ENCODE measurements at regions not wholly inside any gene's neighbourhood (a gene's known extent, or its start where the extent isn't known, plus 50 kb on each side); places are given as distances from the start of the nearest gene placed in this dataset.

- no peak overlapping the region for H3K27ac ChIP-seq (ENCODE audit: low read length)
- no peaks in the 10 kb centered on the region for H3K36me3 ChIP-seq (ENCODE audit: control insufficient read depth, insufficient read depth, low read length)
- H3K9me3 ChIP-seq (replicated peaks; ENCODE audit: control insufficient read depth, low read depth, low read length) = no peaks in the 10 kb centered on the region
- no peaks in the 10 kb centered on the region for H3K27me3 ChIP-seq (ENCODE audit: control insufficient read depth, insufficient read depth, low read length)
- no peak overlapping the region for H3K4me3 ChIP-seq (ENCODE audit: low read length)
- H3K4me1 ChIP-seq (ENCODE audit: control insufficient read depth, insufficient read depth, low read length) = no peaks in the 10 kb centered on the region
- DNase-seq = no peak
- no CpG with 5 or more reads among the region's 5 CpGs for WGBS (ENCODE audit: insufficient coverage)
Measured at GRCh38 chr1:4853904-4854303, 199.5 kb downstream of the AJAP1 start.

GRCh38 chr1:4851385-4852065 lies 197.1 kb downstream of the AJAP1 start:
- Histone ChIP-seq H3K27ac (ENCODE audit: low read length) (no peak overlapping the region), H3K4me3 (ENCODE audit: low read length) (no peak overlapping the region), H3K9me3 (replicated peaks; ENCODE audit: control insufficient read depth, low read depth, low read length) (no peaks in the 10 kb centered on the region), H3K27me3 (ENCODE audit: control insufficient read depth, insufficient read depth, low read length) (no peaks in the 10 kb centered on the region), H3K36me3 (ENCODE audit: control insufficient read depth, insufficient read depth, low read length) (no peaks in the 10 kb centered on the region), H3K4me1 (ENCODE audit: control insufficient read depth, insufficient read depth, low read length) (no peaks in the 10 kb centered on the region)
- 78% methylated on average over 5 of the region's 8 CpGs for WGBS (ENCODE audit: insufficient coverage)
- no peak for DNase-seq

GRCh38 chr1:4848431-4848830 lies 194.0 kb downstream of the AJAP1 start:
- Histone ChIP-seq H3K4me1 (ENCODE audit: control insufficient read depth, insufficient read depth, low read length) (no peaks in the 10 kb centered on the region), H3K9me3 (replicated peaks; ENCODE audit: control insufficient read depth, low read depth, low read length) (no peaks in the 10 kb centered on the region), H3K36me3 (ENCODE audit: control insufficient read depth, insufficient read depth, low read length) (no peaks in the 10 kb centered on the region), H3K4me3 (ENCODE audit: low read length) (no peak overlapping the region), H3K27ac (ENCODE audit: low read length) (no peak overlapping the region), H3K27me3 (ENCODE audit: control insufficient read depth, insufficient read depth, low read length) (no peaks in the 10 kb centered on the region)
- WGBS (ENCODE audit: insufficient coverage) = 39% methylated on average over 2 of the region's 4 CpGs
- no peak for DNase-seq

GRCh38 chr1:4847711-4848110 lies 193.3 kb downstream of the AJAP1 start:
- no peaks in the 10 kb centered on the region for H3K36me3 ChIP-seq (ENCODE audit: control insufficient read depth, insufficient read depth, low read length)
- no peaks in the 10 kb centered on the region for H3K4me1 ChIP-seq (ENCODE audit: control insufficient read depth, insufficient read depth, low read length)
- no peak for DNase-seq
- 21% methylated on average over 5 of the region's 5 CpGs for WGBS (ENCODE audit: insufficient coverage)
- H3K27ac ChIP-seq (ENCODE audit: low read length) = no peak overlapping the region
- no peaks in the 10 kb centered on the region for H3K27me3 ChIP-seq (ENCODE audit: control insufficient read depth, insufficient read depth, low read length)
- no peak overlapping the region for H3K4me3 ChIP-seq (ENCODE audit: low read length)
- H3K9me3 ChIP-seq (replicated peaks; ENCODE audit: control insufficient read depth, low read depth, low read length) = no peaks in the 10 kb centered on the region
